Heart right ventricle (tissue), 16 donors: ENCODE measurements at regions not wholly inside any gene's neighbourhood (a gene's known extent, or its start where the extent isn't known, plus 50 kb on each side); places are given as distances from the start of the nearest gene placed in this dataset.

Source experiments
- ATAC-seq, 8 donors: fragments of 200-7000 bp; cut with Tn5 transposase; one replicate each; pipeline ENCODE4 v1.9.1; 2020; ENCODE audit warnings: mild to moderate bottlenecking in 8 of 8, moderate library complexity in 8 of 8, moderate number of reproducible peaks in 1 of 8
- DNase-seq, 2 donors: peaks; one replicate each; pipeline ENCODE4 v3.0.0-alpha.2; 2020
- H3K27ac ChIP-seq, 10 donors: fragments of 200-600 bp; sonication (generic) in 2 of 10; one replicate each; pipeline versions ENCODE4 v1.5.0 to v1.8.0; 2020 to 2022; ENCODE audit warnings: mild to moderate bottlenecking in 3 of 10
- H3K27me3 ChIP-seq, 7 donors: fragments of 200-600 bp; one replicate each; pipeline ENCODE4 v1.8.0; 2021 to 2022; ENCODE audit warnings: mild to moderate bottlenecking in 2 of 7
- H3K36me3 ChIP-seq, 9 donors: fragments of 200-600 bp; sonication (generic) in 1 of 9; one replicate each; pipeline versions ENCODE4 v1.5.0 to v1.8.0; 2020 to 2022; ENCODE audit warnings: mild to moderate bottlenecking in 2 of 9
- H3K4me1 ChIP-seq, 9 donors: fragments of 200-600 bp; sonication (generic) in 1 of 9; one replicate each; pipeline versions ENCODE4 v1.5.0 to v1.8.0; 2020 to 2022; ENCODE audit warnings: mild to moderate bottlenecking in 4 of 9
- H3K4me3 ChIP-seq, 10 donors: fragments of 200-600 bp; sonication (generic) in 2 of 10; one replicate each; pipeline versions ENCODE4 v1.5.0 to v1.8.0; 2020 to 2022; ENCODE audit warnings: mild to moderate bottlenecking in 7 of 10, moderate library complexity in 2 of 10
- H3K9me3 ChIP-seq, 11 donors: fragments of 200-600 bp in 10 of 11; sonication (generic) in 2 of 11; one replicate each; pipeline versions ENCODE4 v1.5.0 to v1.8.0; 2013 to 2022; ENCODE audit warnings: mild to moderate bottlenecking in 2 of 11, control low read depth in 1 of 11, moderate library complexity in 1 of 11
- CTCF ChIP-seq, 9 donors: fragments of 200-600 bp; sonication (generic) in 2 of 9; IDR thresholded peaks; one replicate each; pipeline versions ENCODE4 v1.5.0 to v1.8.0; 2021 to 2022; ENCODE audit warnings: antibody characterized with exemption in 9 of 9, mild to moderate bottlenecking in 5 of 9, moderate library complexity in 1 of 9
- WGBS, 2 donors: extraction: QIAGEN DNeasy Blood & Tissue Kit; methylation state at CpG; one replicate each; pipeline ENCODE4 v1.1.7; 2013; ENCODE audit warnings: inconsistent platforms in 1 of 2; 5-methylcytosine and 5-hydroxymethylcytosine counted together
- intact Hi-C, 10 donors: fragments of 100-400 bp; cut with DNase I; formaldehyde crosslinking; loops; one replicate each; pipeline versions ENCODE4 v1.11.1 to v1.14.2; 2022
- donor health status: Arrhythmogenic right ventricular cardiomyopathy.
- donor health status: ischemic (EF 13 %, LVEDD 7.1; RV severe dilation, severe dysfunction).
- donor health status: healthy with polysubstance abuse.
- donor health status: DM: no; HTN: yes; CAD: no.
- donor health status: DM: no; HTN: no; CAD: no.
- donor health status: ischemic (EF 25% LVEDD 6.9; RV normal size, moderate dysfunction).
- donor health status: ischemic (EF 25% LVEDD 5.7; RV mildly dilated, moderate dysfunction).
- donor health status: healthy.
- donor health status: DM: yes; HTN: yes; CAD: no.
- donor health status: Ischemic cardiomyopathy.
- donor health status: ischemic (EF 35%, LVEDD 5.7; RV mildly dilated, moderate dysfunction).
- donor health status: nonischemic (EF 11% LVEDD 7.7; RV severe dilation, severe dysfunction).
- donor health status: DM: yes; HTN: yes; CAD: no.
- donor health status: PGD.
- donor health status: ischemic (EF 29% LVEDD 5.4; RV normal size, mild dysfunction).
- donor health status: nonischemic (EF 23%, LVEDD 6.1; RV moderate dilation, normal function).

GRCh38 chr3:148466980-148467740, 230.5 kb upstream of the AGTR1 start:
- Histone ChIP-seq H3K27me3 (no peaks in the 10 kb centered on the region), H3K4me3 (no peak overlapping the region), H3K4me1 (no peaks in the 10 kb centered on the region), H3K9me3 (peaks cover 0 to 12% (median 0%) of the 10 kb centered on the region in 11 donors), H3K27ac (no peak overlapping the region), H3K36me3 (no peaks in the 10 kb centered on the region)
- ATAC-seq (no peak), DNase-seq (no peak)
- TF ChIP-seq CTCF (IDR thresholded peaks at IDR 0.05), result no peak
- intact Hi-C loops, result no loop called here

GRCh38 chr3:148477375-148477774, 220.3 kb upstream of the AGTR1 start:
- Histone ChIP-seq H3K36me3 (no peaks in the 10 kb centered on the region), H3K27ac (no peak overlapping the region), H3K4me1 (no peaks in the 10 kb centered on the region), H3K9me3 (peaks cover 0 to 24% (median 0%) of the 10 kb centered on the region in 11 donors), H3K4me3 (no peak overlapping the region), H3K27me3 (no peaks in the 10 kb centered on the region)
- no peak for DNase-seq
- intact Hi-C loops, result no loop called here
- WGBS, 2 donors, result 83 to 86% methylated on average over 2 of the region's 2 CpGs
- no peak for TF ChIP-seq CTCF (IDR thresholded peaks at IDR 0.05)
- no peak for ATAC-seq

GRCh38 chr3:148493631-148494030, 204.1 kb upstream of the AGTR1 start:
- peaks cover 0 to 2% (median 0%) of the 10 kb centered on the region in 11 donors for H3K9me3 ChIP-seq
- WGBS, 2 donors, result 65 to 71% methylated on average over 3 of the region's 3 CpGs
- H3K4me1 ChIP-seq, result no peaks in the 10 kb centered on the region
- no peak overlapping the region for H3K27ac ChIP-seq
- no peaks in the 10 kb centered on the region for H3K36me3 ChIP-seq
- no peak for ATAC-seq
- H3K27me3 ChIP-seq, result no peaks in the 10 kb centered on the region
- intact Hi-C loops, result no loop called here
- H3K4me3 ChIP-seq, result no peak overlapping the region
- no peak for TF ChIP-seq CTCF (IDR thresholded peaks at IDR 0.05)
- DNase-seq, result no peak

GRCh38 chr3:148494451-148494850, 203.3 kb upstream of the AGTR1 start:
- Histone ChIP-seq H3K27ac (no peak overlapping the region), H3K4me1 (no peaks in the 10 kb centered on the region), H3K4me3 (no peak overlapping the region), H3K27me3 (no peaks in the 10 kb centered on the region), H3K36me3 (no peaks in the 10 kb centered on the region), H3K9me3 (peaks cover 0 to 2% (median 0%) of the 10 kb centered on the region in 11 donors)
- TF ChIP-seq CTCF (IDR thresholded peaks at IDR 0.05), result no peak
- 72 to 76% methylated on average over 1 of the region's 1 CpG for WGBS, 2 donors
- DNase-seq, result no peak
- intact Hi-C loops, result no loop called here
- ATAC-seq, result no peak
